ENCODE measurements at regions not wholly inside any gene's neighbourhood (a gene's known extent, or its start where the extent isn't known, plus 50 kb on each side); places are given as distances from the start of the nearest gene placed in this dataset.

DNA sequence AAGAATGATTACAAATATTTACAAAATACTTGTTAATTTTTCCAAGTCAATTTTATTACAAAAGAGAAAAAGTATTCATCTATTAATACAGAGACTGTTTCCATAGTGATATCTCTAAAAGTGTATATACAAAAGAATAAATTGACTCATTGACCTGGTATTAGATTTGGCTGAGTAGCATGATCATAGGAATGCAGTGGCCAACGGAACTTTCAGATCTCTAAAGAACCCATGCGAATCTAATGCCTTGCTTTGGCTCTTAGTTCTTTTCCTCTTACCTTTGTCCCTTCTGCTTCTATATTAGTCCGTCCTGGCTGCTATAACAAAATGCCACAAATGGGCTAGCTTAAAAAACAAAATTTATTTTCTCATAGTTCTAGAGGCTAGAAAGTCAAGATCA lies 717.8 kb downstream of the TMTC2 start:
- Histone ChIP-seq H3K9me3 (ENCODE audit: insufficient read depth, low read depth, low read length) (no peaks in the 10 kb centered on the region), H3K27ac (ENCODE audit: low read depth, low read length) (no peak overlapping the region), H3K9ac (ENCODE audit: low read length) (no peak overlapping the region), H2AFZ (ENCODE audit: low read depth, low read length) (no peak overlapping the region), H3K4me1 (ENCODE audit: insufficient read depth, low read length) (no peaks in the 10 kb centered on the region), H3K4me2 (ENCODE audit: low read length) (no peak overlapping the region), H3K27me3 (ENCODE audit: insufficient read depth, low read length) (no peaks in the 10 kb centered on the region), H4K20me1 (ENCODE audit: insufficient read depth, low read length) (no peaks in the 10 kb centered on the region), H3K36me3 (ENCODE audit: insufficient read depth, low read length) (no peaks in the 10 kb centered on the region), H3K79me2 (ENCODE audit: insufficient read depth, low read length) (no peaks in the 10 kb centered on the region), H3K4me3 (ENCODE audit: insufficient read depth, low read depth, low read length) (no peak overlapping the region)
- Mint-ChIP-seq H3K36me3 (ENCODE audit: low read depth, unreplicated experiment) (no peaks in the 10 kb centered on the region), H3K4me1 (ENCODE audit: low read depth, unreplicated experiment) (no peaks in the 10 kb centered on the region), H3K4me3 (ENCODE audit: unreplicated experiment) (no peak overlapping the region), H3K27ac (ENCODE audit: unreplicated experiment) (no peak overlapping the region), H3K27me3 (ENCODE audit: low read depth, unreplicated experiment) (no peaks in the 10 kb centered on the region), H3K9me3 (ENCODE audit: unreplicated experiment) (peaks cover 2% of the 10 kb centered on the region)
- no peak for TF ChIP-seq EZH2 (IDR thresholded peaks at IDR 0.05; ENCODE audit: insufficient read depth, low read length)
- TF ChIP-seq CTCF (IDR thresholded peaks at IDR 0.05; ENCODE audit: insufficient read depth, low read depth, low read length) = no peak
- DNase-seq (ENCODE audit: low read depth) = no peak
- no peak for FAIRE-seq

GRCh38 chr12:83390186-83390585 lies 703.5 kb downstream of the TMTC2 start:
- no peak overlapping the region for H3K9ac ChIP-seq (ENCODE audit: low read length)
- H3K27ac Mint-ChIP-seq (ENCODE audit: unreplicated experiment) = no peak overlapping the region
- no peaks in the 10 kb centered on the region for H3K9me3 ChIP-seq (ENCODE audit: insufficient read depth, low read depth, low read length)
- no peak for DNase-seq (ENCODE audit: low read depth)
- H3K4me1 ChIP-seq (ENCODE audit: insufficient read depth, low read length) = no peaks in the 10 kb centered on the region
- no peaks in the 10 kb centered on the region for H4K20me1 ChIP-seq (ENCODE audit: insufficient read depth, low read length)
- H3K79me2 ChIP-seq (ENCODE audit: insufficient read depth, low read length) = no peaks in the 10 kb centered on the region
- H3K4me3 ChIP-seq (ENCODE audit: insufficient read depth, low read depth, low read length) = no peak overlapping the region
- no peaks in the 10 kb centered on the region for H3K36me3 ChIP-seq (ENCODE audit: insufficient read depth, low read length)
- H3K9me3 Mint-ChIP-seq (ENCODE audit: unreplicated experiment) = no peaks in the 10 kb centered on the region
- H3K4me1 Mint-ChIP-seq (ENCODE audit: low read depth, unreplicated experiment) = no peaks in the 10 kb centered on the region
- H3K36me3 Mint-ChIP-seq (ENCODE audit: low read depth, unreplicated experiment) = no peaks in the 10 kb centered on the region
- H3K4me2 ChIP-seq (ENCODE audit: low read length) = no peak overlapping the region
- no peak overlapping the region for H2AFZ ChIP-seq (ENCODE audit: low read depth, low read length)
- H3K27ac ChIP-seq (ENCODE audit: low read depth, low read length) = no peak overlapping the region
- TF ChIP-seq EZH2 (IDR thresholded peaks at IDR 0.05; ENCODE audit: insufficient read depth, low read length) = no peak
- TF ChIP-seq CTCF (IDR thresholded peaks at IDR 0.05; ENCODE audit: insufficient read depth, low read depth, low read length) = no peak
- H3K27me3 Mint-ChIP-seq (ENCODE audit: low read depth, unreplicated experiment) = no peaks in the 10 kb centered on the region
- FAIRE-seq = no peak
- no peaks in the 10 kb centered on the region for H3K27me3 ChIP-seq (ENCODE audit: insufficient read depth, low read length)
- H3K4me3 Mint-ChIP-seq (ENCODE audit: unreplicated experiment) = no peak overlapping the region

DNA sequence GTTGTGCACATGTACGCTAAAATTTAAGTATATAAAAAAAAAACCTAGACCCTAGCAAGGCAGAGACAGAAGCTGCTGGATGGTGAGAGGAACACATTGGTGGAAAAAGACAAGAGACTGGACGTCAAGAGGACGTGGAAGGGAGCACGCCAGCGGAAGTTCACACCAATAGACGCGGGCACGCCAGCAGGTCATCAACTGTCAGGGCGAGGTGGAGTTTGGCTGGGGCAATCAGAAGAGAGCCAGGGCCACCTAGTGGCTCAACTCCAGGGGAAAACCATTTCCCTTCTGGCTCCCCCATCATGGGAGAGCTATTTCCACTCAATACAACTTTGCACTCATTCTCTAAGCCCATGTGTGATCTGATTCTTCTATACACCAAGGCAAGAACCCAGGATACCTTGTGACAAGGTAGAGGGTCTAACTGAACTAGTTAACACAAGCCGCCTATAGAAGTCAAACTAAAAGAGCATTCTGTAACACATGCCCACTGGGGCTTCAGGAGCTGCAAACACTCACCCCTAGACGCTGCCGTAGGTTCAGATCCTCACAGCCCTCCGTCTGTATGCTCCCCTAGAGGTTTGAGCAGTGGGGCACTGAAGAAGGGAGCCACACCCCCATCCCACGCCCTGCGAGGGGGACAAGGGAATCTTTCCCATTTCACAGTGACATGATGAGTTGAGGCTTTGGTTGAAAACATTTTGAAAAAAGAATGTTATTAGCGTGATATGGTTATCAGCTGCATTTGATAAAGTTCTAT lies 702.7 kb downstream of the TMTC2 start:
- H3K27ac Mint-ChIP-seq (ENCODE audit: unreplicated experiment) = no peak overlapping the region
- no peak overlapping the region for H3K4me3 ChIP-seq (ENCODE audit: insufficient read depth, low read depth, low read length)
- no peak overlapping the region for H3K4me2 ChIP-seq (ENCODE audit: low read length)
- H3K4me1 Mint-ChIP-seq (ENCODE audit: low read depth, unreplicated experiment) = no peaks in the 10 kb centered on the region
- no peak for FAIRE-seq
- H4K20me1 ChIP-seq (ENCODE audit: insufficient read depth, low read length) = no peaks in the 10 kb centered on the region
- H3K36me3 Mint-ChIP-seq (ENCODE audit: low read depth, unreplicated experiment) = no peaks in the 10 kb centered on the region
- H3K27me3 ChIP-seq (ENCODE audit: insufficient read depth, low read length) = no peaks in the 10 kb centered on the region
- H3K27ac ChIP-seq (ENCODE audit: low read depth, low read length) = no peak overlapping the region
- H3K9ac ChIP-seq (ENCODE audit: low read length) = no peak overlapping the region
- no peak overlapping the region for H2AFZ ChIP-seq (ENCODE audit: low read depth, low read length)
- no peaks in the 10 kb centered on the region for H3K9me3 ChIP-seq (ENCODE audit: insufficient read depth, low read depth, low read length)
- no peak for DNase-seq (ENCODE audit: low read depth)
- H3K9me3 Mint-ChIP-seq (ENCODE audit: unreplicated experiment) = no peaks in the 10 kb centered on the region
- H3K27me3 Mint-ChIP-seq (ENCODE audit: low read depth, unreplicated experiment) = no peaks in the 10 kb centered on the region
- no peak overlapping the region for H3K4me3 Mint-ChIP-seq (ENCODE audit: unreplicated experiment)
- H3K36me3 ChIP-seq (ENCODE audit: insufficient read depth, low read length) = no peaks in the 10 kb centered on the region
- TF ChIP-seq EZH2 (IDR thresholded peaks at IDR 0.05; ENCODE audit: insufficient read depth, low read length) (no peak), CTCF (IDR thresholded peaks at IDR 0.05; ENCODE audit: insufficient read depth, low read depth, low read length) (no peak)
- H3K79me2 ChIP-seq (ENCODE audit: insufficient read depth, low read length) = no peaks in the 10 kb centered on the region
- H3K4me1 ChIP-seq (ENCODE audit: insufficient read depth, low read length) = no peaks in the 10 kb centered on the region

All from astrocyte (in vitro differentiated cells and primary cell).